SH-SY5Y (cell line): ENCODE measurements at regions not wholly inside any gene's neighbourhood (a gene's known extent, or its start where the extent isn't known, plus 50 kb on each side); places are given as distances from the start of the nearest gene placed in this dataset.

Experiments used
- GATA2 ChIP-seq: IDR thresholded peaks from 2 replicates; pipeline ENCODE4 v1.6.1; 2011; ENCODE audit warnings: mild to moderate bottlenecking, low read depth, low read length
- GATA3 ChIP-seq: IDR thresholded peaks from 2 replicates; pipeline ENCODE4 v1.6.1; 2011; ENCODE audit warnings: low read depth, mild to moderate bottlenecking, low read length, moderate library complexity

- no peak for TF ChIP-seq GATA3
- TF ChIP-seq GATA2 = no peak
These were observed 350.3 kb upstream of the RPS23 start for GRCh38 chr5:82628364-82628910.
